ENCODE measurements at regions not wholly inside any gene's neighbourhood (a gene's known extent, or its start where the extent isn't known, plus 50 kb on each side); places are given as distances from the start of the nearest gene placed in this dataset.

DNA sequence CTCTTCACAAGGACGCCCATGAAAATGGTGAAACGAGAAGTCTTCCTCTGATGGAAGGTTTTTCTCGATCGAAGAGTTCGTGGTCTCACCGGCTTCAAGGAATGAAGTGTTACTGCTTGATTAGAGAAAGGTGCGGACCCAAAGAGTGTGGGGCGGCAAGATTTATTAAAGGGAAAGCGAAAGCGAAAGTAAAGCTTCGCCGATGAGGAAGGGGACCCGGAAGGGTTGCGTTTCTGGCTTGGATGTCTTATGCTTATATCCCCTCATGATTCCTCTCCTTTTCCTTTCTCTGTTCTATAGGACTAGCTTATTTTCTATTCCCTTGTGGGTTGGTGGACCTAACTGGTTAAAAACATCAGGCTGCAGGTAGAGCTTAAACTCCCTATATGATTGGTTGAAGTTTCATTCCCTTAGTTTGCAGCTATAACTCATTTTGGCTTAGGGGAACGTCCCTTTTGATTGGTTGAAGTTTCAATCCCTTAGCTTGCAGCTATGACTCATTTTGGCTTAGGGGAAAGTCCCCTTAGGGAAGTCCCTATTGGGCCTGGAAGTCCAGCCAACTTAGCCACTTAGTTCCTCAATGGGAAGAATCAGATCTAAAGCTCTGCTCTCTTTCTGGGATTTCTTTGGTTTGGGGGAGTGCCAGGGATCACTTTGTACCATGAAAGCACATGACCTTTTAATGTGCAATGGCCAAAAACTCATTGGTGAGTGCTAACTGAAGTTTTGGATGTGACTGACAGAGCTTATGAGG is 1025.0 kb upstream of the PCDH10 start:
- no peak overlapping the region for H3K4me3 ChIP-seq (ENCODE audit: severe bottlenecking)
- DNase-seq (ENCODE audit: low spot score) = no peak
- TF ChIP-seq, protein P1, sequence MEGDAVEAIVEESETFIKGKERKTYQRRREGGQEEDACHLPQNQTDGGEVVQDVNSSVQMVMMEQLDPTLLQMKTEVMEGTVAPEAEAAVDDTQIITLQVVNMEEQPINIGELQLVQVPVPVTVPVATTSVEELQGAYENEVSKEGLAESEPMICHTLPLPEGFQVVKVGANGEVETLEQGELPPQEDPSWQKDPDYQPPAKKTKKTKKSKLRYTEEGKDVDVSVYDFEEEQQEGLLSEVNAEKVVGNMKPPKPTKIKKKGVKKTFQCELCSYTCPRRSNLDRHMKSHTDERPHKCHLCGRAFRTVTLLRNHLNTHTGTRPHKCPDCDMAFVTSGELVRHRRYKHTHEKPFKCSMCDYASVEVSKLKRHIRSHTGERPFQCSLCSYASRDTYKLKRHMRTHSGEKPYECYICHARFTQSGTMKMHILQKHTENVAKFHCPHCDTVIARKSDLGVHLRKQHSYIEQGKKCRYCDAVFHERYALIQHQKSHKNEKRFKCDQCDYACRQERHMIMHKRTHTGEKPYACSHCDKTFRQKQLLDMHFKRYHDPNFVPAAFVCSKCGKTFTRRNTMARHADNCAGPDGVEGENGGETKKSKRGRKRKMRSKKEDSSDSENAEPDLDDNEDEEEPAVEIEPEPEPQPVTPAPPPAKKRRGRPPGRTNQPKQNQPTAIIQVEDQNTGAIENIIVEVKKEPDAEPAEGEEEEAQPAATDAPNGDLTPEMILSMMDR (IDR thresholded peaks at IDR 0.05; ENCODE audit: poor library complexity, severe bottlenecking) = no peak
- no peaks in the 10 kb centered on the region for H3K9me3 ChIP-seq (ENCODE audit: severe bottlenecking)
- H3K4me1 ChIP-seq (ENCODE audit: insufficient read depth, poor library complexity, severe bottlenecking) = no peaks in the 10 kb centered on the region
- ATAC-seq (ENCODE audit: low read depth) = no peak
- no peaks in the 10 kb centered on the region for H3K27me3 ChIP-seq (ENCODE audit: insufficient read depth, poor library complexity, severe bottlenecking)
- no peaks in the 10 kb centered on the region for H3K36me3 ChIP-seq (ENCODE audit: low read depth)
- H3K27ac ChIP-seq (ENCODE audit: poor library complexity, severe bottlenecking) = no peak overlapping the region

DNA sequence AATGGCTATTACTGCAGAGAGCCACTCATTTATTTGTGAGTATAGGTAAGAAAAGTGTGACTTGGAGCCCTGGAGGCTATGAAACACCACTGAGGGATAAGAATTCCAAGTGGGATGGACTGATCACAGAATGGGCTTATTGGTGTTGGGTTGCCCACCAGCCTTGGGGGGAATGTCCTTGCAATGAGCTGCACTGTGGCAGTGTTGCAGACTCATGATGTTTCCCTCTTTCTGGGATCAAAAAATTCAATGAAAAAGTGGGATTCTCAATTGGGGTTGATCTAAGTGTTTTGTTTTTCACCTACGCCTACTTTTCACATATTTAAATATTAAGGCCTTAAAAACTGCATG is 1024.5 kb upstream of the PCDH10 start:
- DNase-seq (ENCODE audit: low spot score) (no peak), ATAC-seq (ENCODE audit: low read depth) (no peak)
- TF ChIP-seq, protein P1 (IDR thresholded peaks at IDR 0.05; ENCODE audit: poor library complexity, severe bottlenecking) = no peak
- no peaks in the 10 kb centered on the region for H3K4me1 ChIP-seq (ENCODE audit: insufficient read depth, poor library complexity, severe bottlenecking)
- H3K9me3 ChIP-seq (ENCODE audit: severe bottlenecking) = no peaks in the 10 kb centered on the region
- no peak overlapping the region for H3K27ac ChIP-seq (ENCODE audit: poor library complexity, severe bottlenecking)
- H3K27me3 ChIP-seq (ENCODE audit: insufficient read depth, poor library complexity, severe bottlenecking) = no peaks in the 10 kb centered on the region
- H3K4me3 ChIP-seq (ENCODE audit: severe bottlenecking) = no peak overlapping the region
- H3K36me3 ChIP-seq (ENCODE audit: low read depth) = no peaks in the 10 kb centered on the region

DNA sequence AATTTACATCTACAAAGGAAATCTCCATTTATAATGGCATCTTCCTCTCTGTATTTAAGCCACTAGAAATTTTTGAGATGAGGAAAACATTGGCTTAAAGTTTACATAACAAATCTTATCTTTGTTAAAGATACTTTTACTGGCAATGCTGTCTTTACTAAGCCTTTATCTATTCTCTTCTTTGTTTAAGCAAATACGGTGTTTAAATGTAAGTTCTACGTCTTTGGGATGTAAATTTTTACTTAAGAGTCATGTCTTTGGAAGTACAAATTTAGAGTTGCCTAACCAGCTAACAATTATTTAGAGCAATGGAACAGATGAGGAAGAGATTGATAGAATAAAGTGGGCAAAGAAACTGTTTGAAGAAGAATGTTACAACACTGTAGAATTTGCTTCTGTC is 1024.0 kb upstream of the PCDH10 start:
- H3K9me3 ChIP-seq (ENCODE audit: severe bottlenecking) = no peaks in the 10 kb centered on the region
- H3K27ac ChIP-seq (ENCODE audit: poor library complexity, severe bottlenecking) = no peak overlapping the region
- no peak for ATAC-seq (ENCODE audit: low read depth)
- TF ChIP-seq, protein P1 (IDR thresholded peaks at IDR 0.05; ENCODE audit: poor library complexity, severe bottlenecking) = no peak
- no peaks in the 10 kb centered on the region for H3K27me3 ChIP-seq (ENCODE audit: insufficient read depth, poor library complexity, severe bottlenecking)
- no peaks in the 10 kb centered on the region for H3K36me3 ChIP-seq (ENCODE audit: low read depth)
- H3K4me1 ChIP-seq (ENCODE audit: insufficient read depth, poor library complexity, severe bottlenecking) = no peaks in the 10 kb centered on the region
- no peak for DNase-seq (ENCODE audit: low spot score)
- no peak overlapping the region for H3K4me3 ChIP-seq (ENCODE audit: severe bottlenecking)

DNA sequence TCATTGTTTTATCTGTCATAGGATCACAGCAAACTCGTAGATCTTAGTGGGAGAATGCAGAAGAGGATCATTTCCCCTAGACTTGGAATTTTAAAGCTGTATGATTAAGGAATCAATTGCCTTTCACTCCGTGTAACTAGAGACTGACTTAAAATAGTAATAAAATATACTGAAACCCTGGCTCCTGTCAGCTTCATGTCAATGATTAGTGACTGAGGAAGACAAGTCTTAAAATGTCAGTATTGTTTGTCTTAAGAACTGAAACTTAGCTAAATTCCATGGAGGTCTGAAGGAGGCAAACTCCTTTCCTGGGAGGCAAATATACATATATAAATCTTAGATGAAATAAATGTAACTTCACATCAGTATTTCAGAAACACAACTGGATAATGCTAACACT is 1016.7 kb upstream of the PCDH10 start:
- H3K36me3 ChIP-seq (ENCODE audit: low read depth) = no peaks in the 10 kb centered on the region
- H3K27ac ChIP-seq (ENCODE audit: poor library complexity, severe bottlenecking) = no peak overlapping the region
- H3K4me1 ChIP-seq (ENCODE audit: insufficient read depth, poor library complexity, severe bottlenecking) = no peaks in the 10 kb centered on the region
- H3K4me3 ChIP-seq (ENCODE audit: severe bottlenecking) = no peak overlapping the region
- H3K27me3 ChIP-seq (ENCODE audit: insufficient read depth, poor library complexity, severe bottlenecking) = no peaks in the 10 kb centered on the region
- TF ChIP-seq, protein P1 (IDR thresholded peaks at IDR 0.05; ENCODE audit: poor library complexity, severe bottlenecking) = no peak
- no peak for DNase-seq (ENCODE audit: low spot score)
- no peak for ATAC-seq (ENCODE audit: low read depth)
- no peaks in the 10 kb centered on the region for H3K9me3 ChIP-seq (ENCODE audit: severe bottlenecking)

DNA sequence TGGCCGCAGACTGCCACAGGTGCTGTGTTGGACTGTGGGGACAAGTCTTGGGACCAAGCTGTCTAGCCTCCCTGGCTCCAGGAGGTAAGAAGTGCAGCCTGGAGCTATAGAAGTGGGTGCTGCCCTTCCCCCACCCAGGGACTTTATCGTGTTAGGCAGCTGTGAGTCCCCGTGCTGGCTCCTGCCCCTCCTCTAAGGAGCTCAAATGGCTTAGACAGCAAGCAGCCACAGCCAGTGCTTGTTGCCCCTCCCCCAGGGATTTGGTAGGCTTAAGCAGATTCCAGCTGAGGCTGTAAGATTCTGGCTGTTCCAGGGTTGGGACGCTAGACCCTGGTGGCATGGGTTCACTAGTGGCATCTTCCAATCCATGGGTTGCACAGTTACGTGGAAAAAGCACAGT is 979.4 kb upstream of the PCDH10 start:
- Histone ChIP-seq H3K4me3 (ENCODE audit: severe bottlenecking) (no peak overlapping the region), H3K9me3 (ENCODE audit: severe bottlenecking) (no peaks in the 10 kb centered on the region), H3K4me1 (ENCODE audit: insufficient read depth, poor library complexity, severe bottlenecking) (no peaks in the 10 kb centered on the region), H3K36me3 (ENCODE audit: low read depth) (no peaks in the 10 kb centered on the region), H3K27ac (ENCODE audit: poor library complexity, severe bottlenecking) (no peak overlapping the region), H3K27me3 (ENCODE audit: insufficient read depth, poor library complexity, severe bottlenecking) (no peaks in the 10 kb centered on the region)
- ATAC-seq (ENCODE audit: low read depth) (no peak), DNase-seq (ENCODE audit: low spot score) (no peak)
- TF ChIP-seq, protein P1 (IDR thresholded peaks at IDR 0.05; ENCODE audit: poor library complexity, severe bottlenecking) = no peak

Measured in RWPE2 (cell line).